Stimulated activated CD8-positive, alpha-beta memory T cell treated with anti-CD3 and anti-CD28 coated beads, Interleukin-4, amount 100 ng/mL, for 4 hours (primary cell): ENCODE measurements at regions not wholly inside any gene's neighbourhood (a gene's known extent, or its start where the extent isn't known, plus 50 kb on each side); places are given as distances from the start of the nearest gene placed in this dataset.
"Not testable (repeated sequence)": the region's sequence is repeated elsewhere in the genome, so short reads cannot be mapped to it uniquely, and the experiment has no call there.

Experiments used
- DNase-seq, 2 donors: peaks; one replicate each; pipeline ENCODE4 v3.0.0-alpha.2; 2020; ENCODE audit warnings: low read depth in 2 of 2, low spot score in 1 of 2

DNA sequence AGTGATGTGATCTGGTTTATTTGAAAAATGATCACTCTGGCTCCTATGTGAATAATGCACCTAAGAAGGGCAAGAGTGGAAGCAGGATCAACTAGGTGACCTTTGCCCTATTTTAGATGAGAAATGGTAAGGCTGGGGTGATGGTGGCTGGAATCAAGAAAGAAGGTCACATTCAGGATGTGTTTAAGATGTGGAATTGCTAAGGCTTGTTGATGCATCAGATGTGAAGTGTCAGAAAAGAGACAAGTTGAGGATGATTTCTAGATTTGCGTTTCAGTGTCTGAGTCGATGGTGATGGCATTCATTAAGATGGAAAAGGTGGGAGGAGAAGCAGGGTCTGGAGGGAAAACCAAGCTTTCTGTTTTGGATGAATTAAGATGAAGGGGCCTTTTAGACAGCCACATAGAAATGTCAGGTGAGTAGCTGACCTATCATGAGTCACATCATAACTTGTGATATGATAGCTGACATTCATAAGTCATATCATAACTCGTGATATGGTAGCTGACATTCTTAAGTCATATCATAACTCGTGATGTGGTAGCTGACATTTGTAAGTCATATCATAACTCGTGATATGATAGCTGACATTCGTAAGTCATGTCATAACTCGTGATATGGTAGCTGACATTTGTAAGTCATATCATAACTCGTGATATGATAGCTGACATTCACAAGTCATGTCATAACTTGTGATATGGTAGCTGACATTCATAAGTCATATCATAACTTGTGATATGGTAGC lies 101.2 kb upstream of the SEC11C start:
- DNase-seq = no peak

DNA sequence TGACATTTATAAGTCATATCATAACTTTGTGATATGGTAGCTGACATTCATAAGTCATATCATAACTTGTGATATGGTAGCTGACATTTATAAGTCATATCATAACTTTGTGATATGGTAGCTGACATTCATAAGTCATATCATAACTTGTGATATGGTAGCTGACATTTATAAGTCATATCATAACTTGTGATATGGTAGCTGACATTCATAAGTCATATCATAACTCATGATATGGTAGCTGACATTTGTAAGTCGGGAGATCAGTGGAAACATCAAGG lies 100.7 kb upstream of the SEC11C start:
- DNase-seq = not testable (repeated sequence)

DNA sequence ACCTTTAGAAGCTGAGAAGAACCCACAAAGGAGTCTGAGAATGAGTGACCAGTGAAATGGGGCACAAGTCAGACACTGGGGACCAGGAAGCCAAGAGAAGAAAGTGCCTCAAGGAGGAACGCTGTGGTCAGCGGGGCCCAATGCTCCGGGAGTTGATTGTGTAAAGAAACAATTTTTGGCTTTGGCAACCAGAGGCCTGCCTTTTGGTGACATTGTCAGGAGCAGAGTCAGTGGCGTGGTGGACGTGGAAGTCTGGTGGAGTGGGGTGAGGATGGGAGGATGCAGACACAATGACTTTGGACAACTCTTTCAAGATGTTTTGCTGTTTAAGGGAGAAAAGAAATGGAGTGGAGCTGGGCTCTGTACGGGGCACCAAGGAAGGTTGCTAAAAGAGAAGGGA lies 100.2 kb upstream of the SEC11C start:
- DNase-seq = no peak

DNA sequence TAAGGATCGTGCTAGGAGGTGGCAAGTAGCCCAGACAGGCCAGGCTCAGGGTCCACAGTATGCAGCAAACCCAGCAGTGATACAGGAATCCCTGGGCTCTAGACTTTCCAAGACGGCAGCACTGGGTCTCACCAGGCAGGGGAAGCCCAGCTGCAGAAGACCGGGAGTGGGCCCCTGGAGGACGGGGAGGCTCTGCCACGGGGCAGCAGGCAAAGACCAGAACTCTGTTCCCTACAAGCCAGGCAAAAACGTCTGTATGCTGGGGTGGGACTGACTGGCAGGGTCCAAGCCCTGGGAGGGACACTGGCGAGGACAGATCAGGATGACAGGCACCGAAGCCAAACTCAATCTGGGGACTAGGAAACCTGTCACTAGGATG lies 98.9 kb upstream of the SEC11C start:
- no peak for DNase-seq

DNA sequence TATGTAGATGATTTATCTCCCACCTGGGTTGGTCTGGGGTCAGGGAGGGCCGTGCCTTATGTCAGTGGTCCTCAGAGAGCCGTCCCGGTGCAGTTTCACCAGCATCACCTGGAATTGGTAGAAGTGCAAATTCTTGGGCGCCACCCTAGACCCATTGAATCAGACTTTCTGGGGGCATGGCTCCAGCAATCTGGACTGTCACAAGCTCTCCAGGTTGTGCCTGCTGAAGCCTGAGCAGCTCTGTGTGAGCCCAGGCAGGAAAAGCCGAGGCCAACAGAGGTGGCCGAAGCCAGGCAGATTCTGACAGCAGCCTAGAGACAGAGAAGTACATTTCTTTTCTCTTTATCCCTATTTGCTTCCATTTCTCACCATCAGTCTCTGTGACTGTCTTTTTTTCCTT lies 98.4 kb upstream of the SEC11C start:
- no peak for DNase-seq

DNA sequence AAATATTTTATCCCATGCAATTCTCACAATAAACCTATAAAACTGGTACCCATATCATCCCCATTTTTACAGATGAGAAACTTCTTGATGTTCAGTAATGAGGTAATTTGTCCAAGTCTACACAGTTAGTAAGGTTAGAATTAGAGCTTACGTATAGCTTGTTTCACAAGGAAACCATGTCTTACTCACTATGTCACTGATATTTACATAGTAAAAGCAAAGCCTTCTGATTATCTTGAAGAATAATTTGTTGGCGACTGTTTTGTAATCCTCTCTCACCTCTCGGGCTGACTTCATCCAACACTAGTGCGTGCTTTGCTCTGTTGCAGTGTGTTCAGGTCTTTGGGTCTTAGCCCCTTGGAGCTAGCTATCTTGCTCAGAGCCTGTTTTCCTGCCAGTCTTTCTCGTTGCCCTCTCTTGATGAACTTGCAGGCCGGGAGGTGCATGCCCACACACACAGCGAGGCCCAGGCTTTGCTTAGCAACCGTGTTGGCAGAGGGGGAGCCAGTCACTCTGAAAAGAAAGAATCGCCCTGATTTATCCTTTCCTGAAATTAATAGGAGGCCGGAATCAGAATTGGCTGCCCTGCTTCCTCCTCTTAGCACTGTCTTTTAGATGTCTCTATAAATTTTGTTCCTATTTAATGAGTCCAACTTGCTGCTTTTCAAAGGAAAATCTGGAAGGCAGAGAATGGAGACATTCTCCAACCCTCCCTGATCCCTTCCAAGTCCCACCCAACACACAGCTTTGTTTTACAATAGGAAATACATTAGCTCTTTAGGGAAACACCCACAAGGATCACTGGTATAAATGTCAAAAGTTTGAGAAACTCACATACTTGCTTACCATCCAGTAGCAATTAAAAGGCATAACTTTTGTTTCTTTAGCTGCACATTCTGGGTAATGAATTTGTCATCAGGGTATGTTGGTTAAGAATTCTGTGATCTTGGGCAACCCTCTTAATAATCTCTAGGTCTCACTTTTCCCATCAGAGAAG lies 97.6 kb upstream of the SEC11C start:
- DNase-seq = no peak

DNA sequence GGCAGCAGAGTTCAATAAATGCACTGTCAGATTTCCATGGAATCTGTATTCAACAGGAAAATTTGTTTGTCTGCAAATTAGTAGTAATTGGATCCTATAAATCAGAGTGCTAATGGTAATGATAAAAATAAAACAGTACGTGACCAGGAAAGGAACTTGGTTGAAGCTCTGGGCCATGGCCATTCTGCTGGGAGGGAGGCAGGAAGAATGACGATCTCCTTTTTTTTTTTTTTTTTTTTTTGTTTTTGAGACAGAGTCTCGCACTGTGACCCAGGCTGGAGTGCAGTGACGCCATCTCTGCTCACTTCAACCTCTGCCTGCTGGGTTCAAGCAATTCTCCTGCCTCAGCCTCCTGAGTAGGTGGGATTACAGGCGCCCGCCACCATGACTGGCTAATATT lies 94.8 kb upstream of the SEC11C start:
- DNase-seq = no peak

DNA sequence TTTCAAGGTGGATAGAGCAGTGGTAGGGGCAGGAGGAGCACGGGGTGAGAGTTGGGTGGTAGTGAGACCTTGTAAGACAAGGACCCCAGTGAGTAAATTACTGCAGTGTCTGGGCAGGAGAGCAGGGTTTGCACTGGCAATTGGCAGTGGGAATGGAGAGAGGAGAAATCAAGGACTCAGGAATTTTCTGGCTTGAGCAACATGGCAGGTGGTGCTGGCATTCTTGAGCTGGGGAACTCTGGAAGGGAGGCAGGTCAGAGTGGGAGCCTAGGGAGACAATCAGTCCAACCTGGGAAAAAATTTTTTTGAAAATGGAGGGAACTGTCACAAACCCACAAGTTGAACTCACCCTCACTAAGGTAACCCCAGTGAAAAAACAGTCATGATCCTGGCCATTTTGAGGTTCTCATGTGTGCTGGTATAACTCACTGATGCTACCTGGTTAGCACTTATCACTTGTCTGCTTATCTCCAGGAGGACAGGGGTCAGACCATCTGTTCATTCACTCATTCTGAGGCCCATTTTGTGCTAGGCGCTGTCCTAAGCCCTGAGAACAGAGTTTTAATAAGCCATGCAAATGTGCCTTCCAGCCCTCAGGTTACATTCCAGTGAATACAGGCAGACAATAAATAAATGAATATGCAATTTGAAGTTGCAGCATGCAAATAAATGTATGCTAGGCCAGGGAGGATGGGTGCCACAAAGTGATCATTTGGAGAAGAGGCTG lies 92.2 kb upstream of the SEC11C start:
- DNase-seq = no peak

DNA sequence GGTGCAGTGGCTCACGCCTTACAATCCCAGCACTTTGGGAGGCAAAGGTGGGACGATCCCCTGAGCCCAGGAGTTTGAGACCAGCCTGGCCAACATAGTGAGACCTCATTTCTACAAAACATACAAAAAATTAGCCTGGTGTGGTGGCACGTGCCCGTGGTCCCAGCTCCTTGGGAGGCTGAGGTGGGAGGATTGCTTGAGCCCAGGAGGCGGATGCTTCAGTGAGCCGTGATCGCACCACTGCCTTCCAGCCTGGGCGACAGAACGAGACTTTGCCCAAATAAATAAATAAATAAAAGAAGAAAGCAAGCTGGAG lies 91.7 kb upstream of the SEC11C start:
- no peak for DNase-seq

DNA sequence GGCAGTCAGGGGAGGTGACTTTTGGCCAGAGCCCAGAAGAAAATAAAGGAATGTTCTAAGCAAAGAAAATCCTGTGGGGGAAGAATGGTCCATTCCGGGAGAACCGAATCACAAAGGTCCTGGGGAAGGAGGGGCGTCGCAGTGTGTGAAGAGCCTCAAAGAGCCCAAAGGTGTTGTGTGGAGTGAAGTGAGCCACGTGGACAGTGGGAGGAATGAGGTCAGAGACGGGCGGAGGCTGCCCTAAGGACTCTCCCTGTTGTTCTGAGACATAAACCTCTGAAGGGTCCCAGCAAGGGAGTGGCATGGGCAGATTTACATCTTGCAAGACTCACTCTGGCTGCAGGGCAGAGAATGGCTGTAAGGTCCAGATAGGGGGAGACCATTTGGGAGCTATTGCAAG lies 91.3 kb upstream of the SEC11C start:
- DNase-seq = no peak

DNA sequence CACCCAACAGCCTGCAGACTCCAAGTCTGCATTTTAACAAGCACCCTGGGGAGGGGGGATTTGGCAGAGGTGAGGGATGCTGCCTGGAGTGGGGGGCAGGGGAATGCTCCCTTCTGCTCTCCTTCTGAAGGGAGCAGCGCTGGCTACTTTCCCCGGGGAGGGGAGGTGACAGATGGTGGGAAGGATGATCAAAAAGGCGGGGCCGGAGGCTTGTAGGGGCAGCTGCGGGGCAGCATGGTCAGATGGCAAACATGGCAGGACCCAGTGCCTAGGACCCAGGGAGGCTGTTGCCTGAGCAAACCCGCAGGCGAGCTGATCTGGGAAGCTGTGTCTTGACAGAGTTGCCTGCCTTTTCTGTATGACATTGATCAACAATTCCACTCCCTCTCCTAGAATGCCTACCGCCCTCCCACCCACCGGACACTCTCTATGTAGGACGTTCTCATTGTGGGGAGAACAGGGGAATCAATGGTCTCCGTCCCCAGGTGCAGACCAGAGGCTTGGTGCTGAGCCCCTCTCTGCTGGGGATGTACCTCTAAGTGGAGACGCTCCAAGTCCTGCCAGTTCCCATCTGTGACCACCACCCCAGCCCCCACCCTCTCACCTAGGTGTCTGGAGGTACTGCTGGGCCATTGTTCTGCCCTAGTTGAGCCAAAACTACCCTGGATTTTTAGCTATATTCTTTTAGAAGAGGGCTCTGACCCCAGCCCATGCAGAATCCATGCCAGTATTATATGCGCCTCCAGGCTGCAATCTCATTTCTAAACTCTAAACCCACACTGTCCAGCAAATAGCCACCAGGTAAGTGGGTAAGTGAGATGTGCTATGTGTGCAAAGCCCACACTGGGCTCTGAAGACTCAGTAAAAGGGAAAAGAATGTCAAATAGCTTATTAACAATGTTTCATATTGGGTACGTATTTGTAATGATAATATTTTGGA lies 89.7 kb upstream of the SEC11C start:
- no peak for DNase-seq

DNA sequence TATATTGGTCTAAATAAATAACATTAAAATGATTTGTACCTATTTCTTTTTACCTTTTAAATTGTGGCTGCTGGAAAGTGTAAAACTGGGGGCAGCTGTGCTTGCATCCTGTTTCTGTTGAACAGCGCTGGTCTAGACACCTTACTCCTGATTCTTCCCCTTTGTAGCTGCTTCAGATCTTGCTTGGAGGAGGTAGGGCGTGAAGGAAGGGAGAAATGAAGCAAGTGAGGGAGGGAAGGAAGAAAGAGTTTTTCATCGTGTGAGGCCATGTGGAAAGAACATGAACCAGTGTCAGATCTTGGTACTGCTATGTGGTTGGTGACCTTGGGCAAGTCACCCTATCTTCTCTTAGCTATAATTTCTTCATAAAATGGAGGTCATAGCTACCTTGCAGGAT lies 89.0 kb upstream of the SEC11C start:
- no peak for DNase-seq

DNA sequence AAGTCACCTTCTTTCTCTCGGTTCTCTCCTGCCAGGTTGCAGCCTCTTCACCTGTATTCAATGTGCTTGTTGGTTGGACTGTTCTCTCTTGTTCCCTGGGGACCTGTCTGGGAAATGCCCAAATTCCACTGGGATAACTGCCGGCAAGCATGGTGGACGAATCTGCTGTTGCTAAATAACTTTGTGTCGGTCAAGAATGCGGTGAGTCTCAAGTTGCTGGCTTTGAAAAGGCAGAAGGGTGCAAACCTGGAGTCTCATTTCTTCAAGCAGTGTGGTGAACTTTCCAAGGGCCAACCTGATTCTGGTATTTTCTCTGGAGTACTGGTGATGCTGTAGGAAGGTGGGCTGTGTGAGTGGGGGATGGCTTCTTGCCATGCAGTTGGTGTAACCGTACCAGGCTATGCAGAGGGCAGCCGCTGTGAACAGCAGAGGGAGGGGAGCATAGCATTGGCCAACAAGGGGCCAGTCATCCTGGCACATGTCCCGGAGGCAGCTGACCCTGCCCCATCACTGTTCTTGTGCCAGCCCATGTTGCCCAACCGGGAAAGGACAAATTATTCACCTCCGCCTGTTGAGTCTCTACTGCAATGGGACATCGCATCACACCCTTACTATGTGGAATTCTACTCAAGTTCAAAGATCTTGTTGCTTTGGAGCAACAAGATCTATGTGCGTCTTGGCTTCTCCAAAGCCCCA lies 88.1 kb upstream of the SEC11C start:
- no peak for DNase-seq

DNA sequence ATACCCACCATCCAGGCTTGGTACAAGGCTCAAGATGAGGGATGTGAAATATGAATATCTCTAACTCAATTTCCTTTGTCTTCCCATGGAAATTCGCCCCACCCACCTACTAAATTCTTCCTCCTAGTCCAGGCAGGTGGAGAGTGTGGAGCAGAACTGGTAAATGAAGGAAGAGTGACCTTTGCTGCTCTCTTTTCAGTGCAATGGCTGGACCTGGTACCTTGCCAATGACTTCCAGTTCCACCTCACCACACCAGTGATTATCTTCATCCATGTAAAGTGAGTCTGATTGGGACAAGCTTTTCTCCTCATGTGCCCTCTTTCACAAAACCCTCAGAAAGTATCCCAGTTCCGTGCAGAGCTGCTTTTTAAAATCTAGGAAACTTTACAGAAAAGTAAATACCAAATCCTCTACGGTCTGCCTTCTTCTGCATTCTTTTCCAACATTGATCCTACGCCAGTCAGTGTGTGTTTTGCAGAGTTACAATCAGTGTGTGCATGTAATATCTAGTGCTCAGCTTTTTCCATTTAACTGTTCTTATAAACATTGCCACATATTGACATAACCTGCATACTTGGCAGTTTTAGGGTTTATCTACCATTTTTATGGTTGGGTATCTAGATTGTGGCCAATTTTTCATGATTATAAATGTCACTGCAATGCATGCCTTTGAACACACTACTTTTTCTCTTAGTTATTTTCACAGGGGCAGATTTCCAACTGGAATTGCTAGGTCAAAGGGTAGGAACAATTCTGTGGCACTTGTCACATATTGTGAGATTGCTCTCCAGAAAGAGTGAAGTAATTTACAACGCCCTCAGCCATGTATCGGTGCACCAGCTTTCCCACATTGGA lies 86.5 kb upstream of the SEC11C start:
- DNase-seq = no peak

DNA sequence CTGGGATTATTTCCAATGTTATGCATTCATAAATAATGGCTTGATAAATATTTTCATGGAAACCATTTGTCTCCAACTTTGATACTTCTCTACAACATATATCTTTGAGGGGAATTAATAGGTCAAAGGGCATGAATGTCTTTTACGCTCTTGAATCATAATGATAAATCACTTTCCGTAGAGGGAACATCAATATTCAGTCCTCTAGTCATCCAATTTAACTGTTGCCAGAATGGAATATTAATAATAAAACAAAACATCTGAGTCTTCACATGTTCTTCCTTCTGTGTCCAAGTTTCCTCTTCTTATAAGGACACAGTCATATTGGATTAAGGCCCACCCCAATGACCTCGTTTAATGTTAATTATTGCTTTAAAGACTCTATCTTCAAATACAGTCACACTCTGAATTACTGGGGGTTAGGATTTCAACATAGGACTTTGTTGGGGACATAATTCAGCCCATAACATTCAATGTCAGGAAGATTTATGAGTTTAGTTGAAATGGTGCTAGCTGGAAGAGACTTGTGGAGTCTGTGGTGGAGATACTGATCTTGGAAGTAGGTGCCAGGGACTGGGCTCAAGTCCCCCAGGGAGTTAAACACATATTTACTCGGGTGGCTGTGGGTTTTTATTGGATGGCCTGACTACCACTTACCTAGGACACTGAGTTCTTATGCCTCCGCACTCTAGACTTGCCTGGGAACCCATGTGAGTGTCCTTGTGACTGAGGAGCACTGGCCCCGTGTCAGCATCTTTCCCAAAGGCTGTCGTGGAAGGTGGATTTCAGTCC lies 85.0 kb upstream of the SEC11C start:
- no peak for DNase-seq

DNA sequence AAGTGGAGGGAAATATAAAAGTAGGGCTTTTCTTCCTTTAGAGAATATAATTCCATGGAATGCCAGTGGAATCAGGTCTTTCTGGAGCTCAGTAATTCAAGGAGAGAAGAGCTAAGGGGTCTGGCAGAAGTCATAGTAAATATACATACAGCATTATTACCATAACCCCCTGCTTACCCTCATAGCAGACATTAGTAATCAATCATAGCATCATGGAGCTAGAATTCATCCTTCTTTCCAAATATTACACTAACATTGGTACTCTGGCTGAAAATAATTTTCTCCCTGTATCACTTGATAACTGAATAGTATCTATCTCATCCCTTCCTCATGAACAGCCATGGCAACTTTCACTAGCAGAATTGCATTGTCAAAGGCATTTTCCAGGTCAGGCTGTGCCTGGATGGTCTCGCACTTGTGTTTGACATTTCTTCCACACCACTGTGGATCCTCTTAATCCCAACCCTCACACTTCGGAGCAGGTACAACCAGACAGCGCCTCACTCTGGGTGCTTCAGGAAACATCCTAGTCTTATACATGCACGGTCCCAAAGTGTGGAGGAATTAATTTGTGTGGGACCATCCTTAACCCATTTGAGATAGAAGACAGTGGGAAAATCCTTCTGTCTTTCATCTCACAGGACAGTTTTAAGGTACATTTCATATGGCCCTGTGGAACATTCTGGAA lies 84.2 kb upstream of the SEC11C start:
- no peak for DNase-seq

DNA sequence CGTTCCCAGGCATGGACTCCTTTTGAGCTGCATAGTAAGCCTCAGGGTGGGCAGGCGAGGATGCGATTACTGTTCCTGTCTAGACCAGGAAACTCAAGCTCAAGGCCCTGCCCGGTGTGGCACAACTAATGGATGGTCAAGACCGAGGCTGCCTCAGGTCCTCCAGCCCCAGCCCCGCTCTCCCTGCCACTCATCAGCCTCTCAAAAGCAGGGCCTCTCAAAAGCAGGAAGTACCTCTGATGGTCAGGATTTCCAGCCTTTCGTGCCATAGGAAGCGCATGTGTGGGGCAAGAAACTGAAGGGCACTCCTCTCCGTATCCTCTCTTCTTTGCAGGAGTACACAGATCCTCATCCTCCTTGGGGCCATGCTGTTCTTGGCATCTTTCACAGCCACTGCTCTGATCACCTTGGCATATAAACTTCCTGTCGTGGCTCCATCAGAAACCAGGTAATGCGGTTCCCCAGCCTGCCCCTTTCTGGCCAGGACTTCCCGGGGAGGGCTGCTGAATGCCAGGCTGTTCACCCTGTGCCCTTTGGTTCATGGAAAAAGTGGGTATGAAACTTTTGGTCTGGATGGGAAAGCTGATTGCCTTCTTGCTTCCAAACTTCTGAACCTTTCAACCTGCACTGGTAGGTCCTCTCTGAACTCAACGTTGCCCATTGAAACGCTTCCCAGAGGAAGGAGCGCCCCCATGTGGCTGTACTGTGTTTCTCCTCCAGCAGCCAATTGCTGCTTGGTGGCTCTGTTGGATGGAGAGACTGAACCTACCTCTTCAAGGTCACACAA lies 82.8 kb upstream of the SEC11C start:
- DNase-seq = no peak

DNA sequence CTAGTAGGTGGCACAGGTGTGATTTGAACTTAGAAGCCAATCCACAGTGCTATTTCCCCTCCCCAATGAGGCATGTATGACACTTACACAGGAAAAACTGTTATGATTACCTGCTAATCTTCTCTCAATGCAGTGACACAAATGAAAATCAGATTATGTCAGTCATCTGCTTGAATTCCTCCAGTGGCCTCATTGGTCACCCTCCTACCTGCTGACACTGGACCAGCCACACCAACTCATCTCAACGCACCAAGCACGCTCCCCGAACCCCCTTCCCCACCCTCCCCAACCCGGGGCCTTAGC lies 82.2 kb upstream of the SEC11C start:
- no peak for DNase-seq
